ENCODE measurements at regions not wholly inside any gene's neighbourhood (a gene's known extent, or its start where the extent isn't known, plus 50 kb on each side); places are given as distances from the start of the nearest gene placed in this dataset.

- Histone ChIP-seq H3K36me3 (ENCODE audit: control insufficient read depth in 4 of 4, insufficient read depth in 4 of 4, low read length in 3 of 4) (no peaks in the 10 kb centered on the region), H3K9me3 (ENCODE audit: control extremely low read depth in 1 of 5, control insufficient read depth in 4 of 5, insufficient read depth in 2 of 5, low read depth in 1 of 5, low read length in 4 of 5) (no peaks in the 10 kb centered on the region), H3K27ac (ENCODE audit: insufficient read depth in 1 of 2, low read depth in 1 of 2, low read length in 2 of 2, poor library complexity in 1 of 2, severe bottlenecking in 2 of 2) (no peak overlapping the region), H3K4me1 (ENCODE audit: control extremely low read depth in 1 of 4, control insufficient read depth in 4 of 4, insufficient read depth in 4 of 4, low read length in 3 of 4) (no peaks in the 10 kb centered on the region), H3K4me3 (ENCODE audit: control insufficient read depth in 1 of 7, extremely low read depth in 1 of 7, insufficient read depth in 4 of 7, low read depth in 2 of 7, low read length in 6 of 7) (no peak overlapping the region), H3K27me3 (replicated peaks in 2 of 5; ENCODE audit: control insufficient read depth in 4 of 5, insufficient read depth in 5 of 5, low read length in 4 of 5) (no peaks in the 10 kb centered on the region)
- ChIA-PET CTCF (no interaction called here), POLR2A (no interaction called here)
- WGBS (ENCODE audit: insufficient coverage) = 100% methylated on average over 5 of the region's 5 CpGs
- no peak for DNase-seq
Observed at GRCh38 chr15:47383102-47383501, 334.2 kb upstream of the SEMA6D start.

- Histone ChIP-seq H3K36me3 (ENCODE audit: control insufficient read depth in 4 of 4, insufficient read depth in 4 of 4, low read length in 3 of 4) (no peaks in the 10 kb centered on the region), H3K27ac (ENCODE audit: insufficient read depth in 1 of 2, low read depth in 1 of 2, low read length in 2 of 2, poor library complexity in 1 of 2, severe bottlenecking in 2 of 2) (no peak overlapping the region), H3K9me3 (ENCODE audit: control extremely low read depth in 1 of 5, control insufficient read depth in 4 of 5, insufficient read depth in 2 of 5, low read depth in 1 of 5, low read length in 4 of 5) (no peaks in the 10 kb centered on the region), H3K27me3 (replicated peaks in 2 of 5; ENCODE audit: control insufficient read depth in 4 of 5, insufficient read depth in 5 of 5, low read length in 4 of 5) (no peaks in the 10 kb centered on the region), H3K4me3 (ENCODE audit: control insufficient read depth in 1 of 7, extremely low read depth in 1 of 7, insufficient read depth in 4 of 7, low read depth in 2 of 7, low read length in 6 of 7) (no peak overlapping the region), H3K4me1 (ENCODE audit: control extremely low read depth in 1 of 4, control insufficient read depth in 4 of 4, insufficient read depth in 4 of 4, low read length in 3 of 4) (no peaks in the 10 kb centered on the region)
- CTCF ChIA-PET = no interaction called here
- WGBS (ENCODE audit: insufficient coverage) = no CpG with 5 or more reads among the region's 3 CpGs
- POLR2A ChIA-PET = no interaction called here
- DNase-seq = no peak
Observed at GRCh38 chr15:47383801-47384200, 333.5 kb upstream of the SEMA6D start.

- Histone ChIP-seq H3K4me1 (ENCODE audit: control extremely low read depth in 1 of 4, control insufficient read depth in 4 of 4, insufficient read depth in 4 of 4, low read length in 3 of 4) (no peaks in the 10 kb centered on the region), H3K9me3 (ENCODE audit: control extremely low read depth in 1 of 5, control insufficient read depth in 4 of 5, insufficient read depth in 2 of 5, low read depth in 1 of 5, low read length in 4 of 5) (no peaks in the 10 kb centered on the region), H3K4me3 (ENCODE audit: control insufficient read depth in 1 of 7, extremely low read depth in 1 of 7, insufficient read depth in 4 of 7, low read depth in 2 of 7, low read length in 6 of 7) (no peak overlapping the region), H3K36me3 (ENCODE audit: control insufficient read depth in 4 of 4, insufficient read depth in 4 of 4, low read length in 3 of 4) (no peaks in the 10 kb centered on the region), H3K27ac (ENCODE audit: insufficient read depth in 1 of 2, low read depth in 1 of 2, low read length in 2 of 2, poor library complexity in 1 of 2, severe bottlenecking in 2 of 2) (no peak overlapping the region), H3K27me3 (replicated peaks in 2 of 5; ENCODE audit: control insufficient read depth in 4 of 5, insufficient read depth in 5 of 5, low read length in 4 of 5) (no peaks in the 10 kb centered on the region)
- ChIA-PET CTCF (no interaction called here), POLR2A (no interaction called here)
- 71% methylated on average over 1 of the region's 4 CpGs for WGBS (ENCODE audit: insufficient coverage)
- no peak for DNase-seq
Observed at GRCh38 chr15:47384341-47384740, 333.0 kb upstream of the SEMA6D start.

- CTCF ChIA-PET = no interaction called here
- DNase-seq = no peak
- Histone ChIP-seq H3K27ac (ENCODE audit: insufficient read depth in 1 of 2, low read depth in 1 of 2, low read length in 2 of 2, poor library complexity in 1 of 2, severe bottlenecking in 2 of 2) (no peak overlapping the region), H3K4me3 (ENCODE audit: control insufficient read depth in 1 of 7, extremely low read depth in 1 of 7, insufficient read depth in 4 of 7, low read depth in 2 of 7, low read length in 6 of 7) (no peak overlapping the region), H3K9me3 (ENCODE audit: control extremely low read depth in 1 of 5, control insufficient read depth in 4 of 5, insufficient read depth in 2 of 5, low read depth in 1 of 5, low read length in 4 of 5) (no peaks in the 10 kb centered on the region), H3K36me3 (ENCODE audit: control insufficient read depth in 4 of 4, insufficient read depth in 4 of 4, low read length in 3 of 4) (no peaks in the 10 kb centered on the region), H3K27me3 (replicated peaks in 2 of 5; ENCODE audit: control insufficient read depth in 4 of 5, insufficient read depth in 5 of 5, low read length in 4 of 5) (no peaks in the 10 kb centered on the region), H3K4me1 (ENCODE audit: control extremely low read depth in 1 of 4, control insufficient read depth in 4 of 4, insufficient read depth in 4 of 4, low read length in 3 of 4) (no peaks in the 10 kb centered on the region)
- POLR2A ChIA-PET = no interaction called here
- 89% methylated on average over 1 of the region's 2 CpGs for WGBS (ENCODE audit: insufficient coverage)
Observed at GRCh38 chr15:47384776-47385175, 332.5 kb upstream of the SEMA6D start.

GRCh38 chr15:47386459-47386858, 330.8 kb upstream of the SEMA6D start:
- 97% methylated on average over 4 of the region's 5 CpGs for WGBS (ENCODE audit: insufficient coverage)
- POLR2A ChIA-PET = no interaction called here
- Histone ChIP-seq H3K4me1 (ENCODE audit: control extremely low read depth in 1 of 4, control insufficient read depth in 4 of 4, insufficient read depth in 4 of 4, low read length in 3 of 4) (no peaks in the 10 kb centered on the region), H3K9me3 (ENCODE audit: control extremely low read depth in 1 of 5, control insufficient read depth in 4 of 5, insufficient read depth in 2 of 5, low read depth in 1 of 5, low read length in 4 of 5) (no peaks in the 10 kb centered on the region), H3K36me3 (ENCODE audit: control insufficient read depth in 4 of 4, insufficient read depth in 4 of 4, low read length in 3 of 4) (no peaks in the 10 kb centered on the region), H3K4me3 (ENCODE audit: control insufficient read depth in 1 of 7, extremely low read depth in 1 of 7, insufficient read depth in 4 of 7, low read depth in 2 of 7, low read length in 6 of 7) (no peak overlapping the region), H3K27me3 (replicated peaks in 2 of 5; ENCODE audit: control insufficient read depth in 4 of 5, insufficient read depth in 5 of 5, low read length in 4 of 5) (no peaks in the 10 kb centered on the region), H3K27ac (ENCODE audit: insufficient read depth in 1 of 2, low read depth in 1 of 2, low read length in 2 of 2, poor library complexity in 1 of 2, severe bottlenecking in 2 of 2) (no peak overlapping the region)
- CTCF ChIA-PET = no interaction called here
- DNase-seq = no peak

GRCh38 chr15:47388299-47388698, 329.0 kb upstream of the SEMA6D start:
- no peak overlapping the region for H3K4me3 ChIP-seq (ENCODE audit: control insufficient read depth in 1 of 7, extremely low read depth in 1 of 7, insufficient read depth in 4 of 7, low read depth in 2 of 7, low read length in 6 of 7)
- no peaks in the 10 kb centered on the region for H3K27me3 ChIP-seq (replicated peaks in 2 of 5; ENCODE audit: control insufficient read depth in 4 of 5, insufficient read depth in 5 of 5, low read length in 4 of 5)
- 100% methylated on average over 1 of the region's 5 CpGs for WGBS (ENCODE audit: insufficient coverage)
- no peak for DNase-seq
- POLR2A ChIA-PET = no interaction called here
- H3K9me3 ChIP-seq (ENCODE audit: control extremely low read depth in 1 of 5, control insufficient read depth in 4 of 5, insufficient read depth in 2 of 5, low read depth in 1 of 5, low read length in 4 of 5) = no peaks in the 10 kb centered on the region
- H3K36me3 ChIP-seq (ENCODE audit: control insufficient read depth in 4 of 4, insufficient read depth in 4 of 4, low read length in 3 of 4) = no peaks in the 10 kb centered on the region
- H3K27ac ChIP-seq (ENCODE audit: insufficient read depth in 1 of 2, low read depth in 1 of 2, low read length in 2 of 2, poor library complexity in 1 of 2, severe bottlenecking in 2 of 2) = no peak overlapping the region
- no peaks in the 10 kb centered on the region for H3K4me1 ChIP-seq (ENCODE audit: control extremely low read depth in 1 of 4, control insufficient read depth in 4 of 4, insufficient read depth in 4 of 4, low read length in 3 of 4)
- CTCF ChIA-PET = no interaction called here

- 100% methylated on average over 1 of the region's 2 CpGs for WGBS (ENCODE audit: insufficient coverage)
- no peak for DNase-seq
- CTCF ChIA-PET = no interaction called here
- Histone ChIP-seq H3K27ac (ENCODE audit: insufficient read depth in 1 of 2, low read depth in 1 of 2, low read length in 2 of 2, poor library complexity in 1 of 2, severe bottlenecking in 2 of 2) (no peak overlapping the region), H3K36me3 (ENCODE audit: control insufficient read depth in 4 of 4, insufficient read depth in 4 of 4, low read length in 3 of 4) (no peaks in the 10 kb centered on the region), H3K9me3 (ENCODE audit: control extremely low read depth in 1 of 5, control insufficient read depth in 4 of 5, insufficient read depth in 2 of 5, low read depth in 1 of 5, low read length in 4 of 5) (no peaks in the 10 kb centered on the region), H3K27me3 (replicated peaks in 2 of 5; ENCODE audit: control insufficient read depth in 4 of 5, insufficient read depth in 5 of 5, low read length in 4 of 5) (no peaks in the 10 kb centered on the region), H3K4me1 (ENCODE audit: control extremely low read depth in 1 of 4, control insufficient read depth in 4 of 4, insufficient read depth in 4 of 4, low read length in 3 of 4) (no peaks in the 10 kb centered on the region), H3K4me3 (ENCODE audit: control insufficient read depth in 1 of 7, extremely low read depth in 1 of 7, insufficient read depth in 4 of 7, low read depth in 2 of 7, low read length in 6 of 7) (no peak overlapping the region)
- POLR2A ChIA-PET = interaction anchor here (0.7 kb wide), 1 partner anchor 1504 kb away, joined by 3 read pairs; no protein-coding TSS in a partner anchor
Observed at GRCh38 chr15:47390208-47390765, 327.0 kb upstream of the SEMA6D start.

Data from common myeloid progenitor, CD34-positive (primary cell).